GM18511 (cell line): ENCODE measurements at regions not wholly inside any gene's neighbourhood (a gene's known extent, or its start where the extent isn't known, plus 50 kb on each side); places are given as distances from the start of the nearest gene placed in this dataset.
A peak's percentile ranks its signal among the peaks of the same experiment; 100 is the strongest.
"Not testable (repeated sequence)": the region's sequence is repeated elsewhere in the genome, so short reads cannot be mapped to it uniquely, and the experiment has no call there.

ENCODE experiments used
- ATAC-seq: cut with Tn5 transposase; IDR thresholded peaks from one replicate; pipeline ENCODE4 v1.9.1; 2021; ENCODE audit warnings: mild to moderate bottlenecking, moderate library complexity; ENCODE audit not compliant: unreplicated experiment

GRCh38 chr3:152147748-152148147 lies 121.0 kb upstream of the MBNL1 start:
- ATAC-seq, result no peak

- ATAC-seq, result no peak
Observed at GRCh38 chr3:152148579-152148978, 120.2 kb upstream of the MBNL1 start.

- ATAC-seq, result no peak
Observed at GRCh38 chr3:152149832-152150231, 118.9 kb upstream of the MBNL1 start.

- ATAC-seq, result no peak
Observed at GRCh38 chr3:152151216-152151876, 117.4 kb upstream of the MBNL1 start.

GRCh38 chr3:152151877-152152765 lies 116.6 kb upstream of the MBNL1 start:
- not testable (repeated sequence) for ATAC-seq

- ATAC-seq, result not testable (repeated sequence)
Observed at GRCh38 chr3:152153115-152153514, 115.6 kb upstream of the MBNL1 start.

GRCh38 chr3:152155246-152156020 lies 113.3 kb upstream of the MBNL1 start:
- no peak for ATAC-seq

GRCh38 chr3:152156880-152157279 lies 111.8 kb upstream of the MBNL1 start:
- no peak for ATAC-seq

GRCh38 chr3:152157337-152157736 lies 111.4 kb upstream of the MBNL1 start:
- no peak for ATAC-seq

- ATAC-seq, result no peak
Observed at GRCh38 chr3:152159328-152159727, 109.4 kb upstream of the MBNL1 start.

- ATAC-seq, result no peak
Observed at GRCh38 chr3:152160350-152161011, 108.2 kb upstream of the MBNL1 start.

GRCh38 chr3:152172460-152172859 lies 96.3 kb upstream of the MBNL1 start:
- ATAC-seq, result no peak

GRCh38 chr3:152173627-152174026 lies 95.1 kb upstream of the MBNL1 start:
- no peak for ATAC-seq

- ATAC-seq, result no peak
Observed at GRCh38 chr3:152174876-152175527, 93.7 kb upstream of the MBNL1 start.

- ATAC-seq, result no peak
Observed at GRCh38 chr3:152175528-152175889, 93.2 kb upstream of the MBNL1 start.

GRCh38 chr3:152176241-152176640 lies 92.5 kb upstream of the MBNL1 start:
- no peak for ATAC-seq

- ATAC-seq, result no peak
Observed at GRCh38 chr3:152176998-152177397, 91.7 kb upstream of the MBNL1 start.

GRCh38 chr3:152177757-152178156 lies 91.0 kb upstream of the MBNL1 start:
- ATAC-seq, result peak; percentile 96

- ATAC-seq, result peak; percentile 90
Observed at GRCh38 chr3:152183473-152183872, 85.3 kb upstream of the MBNL1 start.

- no peak for ATAC-seq
Observed at GRCh38 chr3:152184971-152185686, 83.6 kb upstream of the MBNL1 start.
